Skin epidermis (tissue), 12 donors: ENCODE measurements at regions not wholly inside any gene's neighbourhood (a gene's known extent, or its start where the extent isn't known, plus 50 kb on each side); places are given as distances from the start of the nearest gene placed in this dataset.

Source experiments
- H3K27ac ChIP-seq, 21 experiments: fragments of 200-600 bp; sonication (generic) in 11 of 21; one replicate each; pipeline ENCODE4 v1.5.0; 2020; ENCODE audit warnings: mild to moderate bottlenecking in 3 of 21, inconsistent platforms in 2 of 21, moderate library complexity in 2 of 21
- H3K4me3 ChIP-seq, 7 experiments: fragments of 200-600 bp; sonication (generic) in 2 of 7; one replicate each; pipeline ENCODE4 v1.5.0; 2020; ENCODE audit warnings: inconsistent platforms in 2 of 7, mild to moderate bottlenecking in 2 of 7, moderate library complexity in 1 of 7

GRCh38 chr2:128624956-128625355 lies 306.3 kb upstream of the HS6ST1 start:
- Histone ChIP-seq H3K27ac (no peak overlapping the region), H3K4me3 (no peak overlapping the region)

- no peak overlapping the region for H3K4me3 ChIP-seq
- no peak overlapping the region for H3K27ac ChIP-seq
These were observed 306.8 kb upstream of the HS6ST1 start for GRCh38 chr2:128625421-128625820.

- Histone ChIP-seq H3K27ac (no peak overlapping the region), H3K4me3 (no peak overlapping the region)
These were observed 307.5 kb upstream of the HS6ST1 start for GRCh38 chr2:128625963-128626759.

GRCh38 chr2:128626760-128627511 lies 308.3 kb upstream of the HS6ST1 start:
- Histone ChIP-seq H3K27ac (no peak overlapping the region), H3K4me3 (no peak overlapping the region)

- Histone ChIP-seq H3K4me3 (no peak overlapping the region), H3K27ac (no peak overlapping the region)
These were observed 309.5 kb upstream of the HS6ST1 start for GRCh38 chr2:128628206-128628605.

- Histone ChIP-seq H3K27ac (peak overlapping the region in 1 of 21 experiments; percentile 30), H3K4me3 (no peak overlapping the region)
These were observed 310.3 kb upstream of the HS6ST1 start for GRCh38 chr2:128628996-128629395.

- H3K27ac ChIP-seq, result no peak overlapping the region
- no peak overlapping the region for H3K4me3 ChIP-seq
These were observed 312.5 kb upstream of the HS6ST1 start for GRCh38 chr2:128630974-128631697.

GRCh38 chr2:128631698-128632500 lies 313.2 kb upstream of the HS6ST1 start:
- Histone ChIP-seq H3K4me3 (no peak overlapping the region), H3K27ac (no peak overlapping the region)

- Histone ChIP-seq H3K27ac (no peak overlapping the region), H3K4me3 (no peak overlapping the region)
These were observed 313.8 kb upstream of the HS6ST1 start for GRCh38 chr2:128632501-128632800.

- H3K27ac ChIP-seq, result no peak overlapping the region
- no peak overlapping the region for H3K4me3 ChIP-seq
These were observed 314.8 kb upstream of the HS6ST1 start for GRCh38 chr2:128633501-128633900.

GRCh38 chr2:128635361-128635900 lies 316.8 kb upstream of the HS6ST1 start:
- Histone ChIP-seq H3K27ac (no peak overlapping the region), H3K4me3 (no peak overlapping the region)

GRCh38 chr2:128636802-128637147 lies 318.1 kb upstream of the HS6ST1 start:
- Histone ChIP-seq H3K27ac (no peak overlapping the region), H3K4me3 (no peak overlapping the region)

- H3K4me3 ChIP-seq, result no peak overlapping the region
- H3K27ac ChIP-seq, result peak overlapping the region in 1 of 21 experiments; percentile 71
These were observed 318.9 kb upstream of the HS6ST1 start for GRCh38 chr2:128637481-128638155.

- Histone ChIP-seq H3K4me3 (no peak overlapping the region), H3K27ac (peak overlapping the region in 5 of 21 experiments; percentile 17 to 71 (median 50))
These were observed 319.9 kb upstream of the HS6ST1 start for GRCh38 chr2:128638341-128639119.

GRCh38 chr2:128639120-128639477 lies 320.4 kb upstream of the HS6ST1 start:
- no peak overlapping the region for H3K4me3 ChIP-seq
- H3K27ac ChIP-seq, result peak overlapping the region in 5 of 21 experiments; percentile 14 to 52 (median 43)

- Histone ChIP-seq H3K4me3 (no peak overlapping the region), H3K27ac (peak overlapping the region in 3 of 21 experiments; percentile 14 to 43 (median 35))
These were observed 321.0 kb upstream of the HS6ST1 start for GRCh38 chr2:128639693-128640092.

GRCh38 chr2:128640166-128640844 lies 321.6 kb upstream of the HS6ST1 start:
- Histone ChIP-seq H3K4me3 (no peak overlapping the region), H3K27ac (no peak overlapping the region)

GRCh38 chr2:128640845-128641360 lies 322.2 kb upstream of the HS6ST1 start:
- Histone ChIP-seq H3K4me3 (no peak overlapping the region), H3K27ac (no peak overlapping the region)
